Ishikawa (cell line): ENCODE measurements at regions not wholly inside any gene's neighbourhood (a gene's known extent, or its start where the extent isn't known, plus 50 kb on each side); places are given as distances from the start of the nearest gene placed in this dataset.

Source experiments
- CEBPB ChIP-seq: IDR thresholded peaks from 2 replicates; pipeline ENCODE4 v1.6.1; 2012
- CREB1 ChIP-seq: IDR thresholded peaks from 2 replicates; pipeline ENCODE4 v1.6.1; 2012; ENCODE audit warnings: low read depth
- EGR1 ChIP-seq: IDR thresholded peaks from 2 replicates; pipeline ENCODE4 v1.6.1; 2012
- EP300 ChIP-seq: IDR thresholded peaks from 2 replicates; pipeline ENCODE4 v1.6.1; 2012; ENCODE audit warnings: borderline replicate concordance
- FOXM1 ChIP-seq: IDR thresholded peaks from 2 replicates; pipeline ENCODE4 v1.6.1; 2012; ENCODE audit warnings: low read depth, borderline replicate concordance
- MAX ChIP-seq: IDR thresholded peaks from 2 replicates; pipeline ENCODE4 v1.6.1; 2012
- NFIC ChIP-seq: IDR thresholded peaks from 2 replicates; pipeline ENCODE4 v1.6.1; 2012
- RAD21 ChIP-seq: IDR thresholded peaks from 2 replicates; pipeline ENCODE4 v1.6.1; 2012; ENCODE audit warnings: low read depth
- REST ChIP-seq: IDR thresholded peaks from 2 replicates; pipeline ENCODE4 v1.6.1; 2012; ENCODE audit warnings: low read depth, mild to moderate bottlenecking
- TAF1 ChIP-seq: IDR thresholded peaks from 2 replicates; pipeline ENCODE4 v1.6.1; 2012; ENCODE audit warnings: low read depth, mild to moderate bottlenecking
- TCF12 ChIP-seq: IDR thresholded peaks from 2 replicates; pipeline ENCODE4 v1.6.1; 2012; ENCODE audit warnings: low read depth
- TEAD4 ChIP-seq: IDR thresholded peaks from 2 replicates; pipeline ENCODE4 v1.6.1; 2012
- USF1 ChIP-seq: IDR thresholded peaks from 2 replicates; pipeline ENCODE4 v1.6.1; 2012
- YY1 ChIP-seq: IDR thresholded peaks from 2 replicates; pipeline ENCODE4 v1.6.1; 2012; ENCODE audit warnings: low read depth
- ZBTB7A ChIP-seq: IDR thresholded peaks from 2 replicates; pipeline ENCODE4 v1.6.1; 2012; ENCODE audit warnings: low read depth

GRCh38 chr20:39909447-39909846 is 779.6 kb downstream of the MAFB start:
- TF ChIP-seq CEBPB = no peak
- no peak for TF ChIP-seq USF1
- TF ChIP-seq EP300 = no peak
- no peak for TF ChIP-seq TAF1
- no peak for TF ChIP-seq MAX
- TF ChIP-seq FOXM1 = no peak
- TF ChIP-seq CREB1 = no peak
- no peak for TF ChIP-seq TCF12
- no peak for TF ChIP-seq NFIC
- TF ChIP-seq YY1 = no peak
- TF ChIP-seq TEAD4 = no peak
- TF ChIP-seq ZBTB7A = no peak
- TF ChIP-seq REST = no peak
- TF ChIP-seq RAD21 = no peak
- no peak for TF ChIP-seq EGR1

- TF ChIP-seq TEAD4 (no peak), NFIC (no peak), CEBPB (no peak), RAD21 (no peak), ZBTB7A (no peak), EGR1 (no peak), TAF1 (no peak), TCF12 (no peak), USF1 (no peak), FOXM1 (no peak), MAX (no peak), YY1 (no peak), REST (no peak), CREB1 (no peak)
Measured at GRCh38 chr20:39904476-39905112, 784.4 kb downstream of the MAFB start.

GRCh38 chr20:39903806-39904465 is 785.1 kb downstream of the MAFB start:
- TF ChIP-seq FOXM1 (no peak), EGR1 (no peak), TEAD4 (no peak), TCF12 (no peak), YY1 (no peak), MAX (no peak), EP300 (no peak), RAD21 (no peak), USF1 (no peak), REST (no peak), TAF1 (no peak), CEBPB (no peak), NFIC (no peak), ZBTB7A (no peak), CREB1 (no peak)
